A673 (cell line): ENCODE measurements at regions not wholly inside any gene's neighbourhood (a gene's known extent, or its start where the extent isn't known, plus 50 kb on each side); places are given as distances from the start of the nearest gene placed in this dataset.

Source experiments
- BruUV-seq: library from RNA; stranded (reverse); fragments of 400-500 nt; replicated peaks from 2 replicates; lab custom pipeline; 2021; lab: Mats Ljungman, UMichigan
- CTCF ChIA-PET: fragments of 300-600 bp; sonication (Branson Sonifier 250); formaldehyde crosslinking; loops from one replicate; lab custom pipeline; 2022; ENCODE audit warnings: antibody characterized with exemption; lab: Charles Lee
- POLR2A ChIA-PET: fragments of 300-600 bp; sonication (Branson Sonifier 250); formaldehyde crosslinking; loops from one replicate; lab custom pipeline; 2022; ENCODE audit warnings: antibody characterized with exemption; ENCODE audit not compliant: low non-redundant PET; lab: Charles Lee
- DNase-seq: peaks from one replicate; pipeline ENCODE4 v3.0.0-alpha.2; 2015; ENCODE audit warnings: low spot score
- H3K27ac ChIP-seq: fragments of 200-600 bp; sonication (generic); 2 replicates; pipeline ENCODE4 v1.5.1; 2016; ENCODE audit warnings: mixed run types, low read depth, mild to moderate bottlenecking, mixed read lengths, antibody characterized with exemption, low read length; ENCODE audit not compliant: poor library complexity, severe bottlenecking
- H3K27me3 ChIP-seq: fragments of 200-600 bp; sonication (generic); replicated peaks from 2 replicates; pipeline ENCODE4 v1.6.1; 2017; ENCODE audit warnings: mixed run types, low read depth, mild to moderate bottlenecking, mixed read lengths, antibody characterized with exemption, low read length; ENCODE audit not compliant: insufficient read depth, poor library complexity
- H3K36me3 ChIP-seq: fragments of 200-600 bp; sonication (generic); 2 replicates; pipeline ENCODE4 v1.6.1; 2016; ENCODE audit warnings: mixed run types, mild to moderate bottlenecking, mixed read lengths, antibody characterized with exemption, low read length; ENCODE audit not compliant: insufficient read depth, poor library complexity, severe bottlenecking
- H3K4me1 ChIP-seq: fragments of 200-600 bp; sonication (generic); 2 replicates; pipeline ENCODE4 v1.6.1; 2017; ENCODE audit warnings: mixed run types, mild to moderate bottlenecking, mixed read lengths, antibody characterized with exemption, low read length; ENCODE audit not compliant: insufficient read depth, poor library complexity, severe bottlenecking
- H3K4me3 ChIP-seq: fragments of 200-600 bp; sonication (generic); 2 replicates; pipeline ENCODE4 v1.5.1; 2016; ENCODE audit warnings: low read depth, mixed run types, mild to moderate bottlenecking, mixed read lengths, low read length; ENCODE audit not compliant: poor library complexity, severe bottlenecking
- H3K9me3 ChIP-seq: fragments of 200-600 bp; sonication (generic); 2 replicates; pipeline ENCODE4 v1.6.1; 2016; ENCODE audit warnings: mixed run types, low read depth, mild to moderate bottlenecking, mixed read lengths, antibody characterized with exemption, low read length; ENCODE audit not compliant: poor library complexity, severe bottlenecking
- EZH2 ChIP-seq: fragments of 200-600 bp; sonication (generic); IDR thresholded peaks from 2 replicates; pipeline ENCODE4 v1.6.1; 2017; ENCODE audit warnings: borderline replicate concordance, low read depth, mild to moderate bottlenecking, mixed read lengths, antibody characterized with exemption, low read length; ENCODE audit not compliant: poor library complexity, severe bottlenecking
- intact Hi-C: fragments of 100-400 bp; cut with micrococcal nuclease; formaldehyde crosslinking; loops from one replicate; pipeline ENCODE4 v1.10.0; 2022; ENCODE audit not compliant: unreplicated experiment
- TF ChIP-seq, protein P1 (sequence below): fragments of 300-800, 200-600 bp; sonication (generic); conservative IDR thresholded peaks from 2 replicates; pipeline ENCODE4 v1.5.1; 2017; ENCODE audit warnings: low read depth, mild to moderate bottlenecking, antibody characterized with exemption, low read length, moderate library complexity, mixed read lengths

- POLR2A ChIA-PET: no interaction called here
- no peaks in the 10 kb centered on the region for H3K4me1 ChIP-seq
- intact Hi-C loops: no loop called here
- no peak overlapping the region for H3K4me3 ChIP-seq
- CTCF ChIA-PET: no interaction called here
- no peaks in the 10 kb centered on the region for H3K36me3 ChIP-seq
- no peak overlapping the region for H3K27ac ChIP-seq
- no peaks in the 10 kb centered on the region for H3K9me3 ChIP-seq
- H3K27me3 ChIP-seq: no peaks in the 10 kb centered on the region
- BruUV-seq: no TSS peak
- TF ChIP-seq, protein P1, sequence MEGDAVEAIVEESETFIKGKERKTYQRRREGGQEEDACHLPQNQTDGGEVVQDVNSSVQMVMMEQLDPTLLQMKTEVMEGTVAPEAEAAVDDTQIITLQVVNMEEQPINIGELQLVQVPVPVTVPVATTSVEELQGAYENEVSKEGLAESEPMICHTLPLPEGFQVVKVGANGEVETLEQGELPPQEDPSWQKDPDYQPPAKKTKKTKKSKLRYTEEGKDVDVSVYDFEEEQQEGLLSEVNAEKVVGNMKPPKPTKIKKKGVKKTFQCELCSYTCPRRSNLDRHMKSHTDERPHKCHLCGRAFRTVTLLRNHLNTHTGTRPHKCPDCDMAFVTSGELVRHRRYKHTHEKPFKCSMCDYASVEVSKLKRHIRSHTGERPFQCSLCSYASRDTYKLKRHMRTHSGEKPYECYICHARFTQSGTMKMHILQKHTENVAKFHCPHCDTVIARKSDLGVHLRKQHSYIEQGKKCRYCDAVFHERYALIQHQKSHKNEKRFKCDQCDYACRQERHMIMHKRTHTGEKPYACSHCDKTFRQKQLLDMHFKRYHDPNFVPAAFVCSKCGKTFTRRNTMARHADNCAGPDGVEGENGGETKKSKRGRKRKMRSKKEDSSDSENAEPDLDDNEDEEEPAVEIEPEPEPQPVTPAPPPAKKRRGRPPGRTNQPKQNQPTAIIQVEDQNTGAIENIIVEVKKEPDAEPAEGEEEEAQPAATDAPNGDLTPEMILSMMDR: no peak
- TF ChIP-seq EZH2: no peak
- no peak for DNase-seq
Measured at GRCh38 chr16:63697736-63698135, 1424.1 kb downstream of the CDH11 start.

DNA sequence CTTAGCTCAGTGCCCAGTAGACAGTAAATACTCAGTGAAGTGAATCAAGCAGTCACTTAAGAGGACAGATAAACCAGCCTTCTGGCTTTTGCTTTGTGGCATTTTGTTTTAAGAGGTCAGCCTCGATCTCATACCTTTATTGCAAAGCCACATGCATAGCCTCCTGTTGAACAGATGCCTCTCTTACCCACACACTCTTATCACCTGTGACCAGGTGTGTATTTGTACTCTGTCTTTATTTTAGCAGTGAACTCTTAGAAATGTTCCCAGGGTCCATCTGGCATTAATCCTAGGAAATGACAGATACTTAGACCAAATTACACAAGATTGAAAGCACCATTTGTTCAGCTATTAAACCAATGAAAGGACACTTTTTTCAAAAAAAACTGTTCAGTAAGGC, 1426.5 kb downstream of the CDH11 start:
- BruUV-seq: no TSS peak
- ChIA-PET CTCF (no interaction called here), POLR2A (no interaction called here)
- intact Hi-C loops: no loop called here
- DNase-seq: no peak
- H3K27ac ChIP-seq: no peak overlapping the region
- no peaks in the 10 kb centered on the region for H3K4me1 ChIP-seq
- TF ChIP-seq, protein P1: no peak
- no peak for TF ChIP-seq EZH2
- no peak overlapping the region for H3K4me3 ChIP-seq
- no peaks in the 10 kb centered on the region for H3K27me3 ChIP-seq
- H3K9me3 ChIP-seq: no peaks in the 10 kb centered on the region
- H3K36me3 ChIP-seq: no peaks in the 10 kb centered on the region

DNA sequence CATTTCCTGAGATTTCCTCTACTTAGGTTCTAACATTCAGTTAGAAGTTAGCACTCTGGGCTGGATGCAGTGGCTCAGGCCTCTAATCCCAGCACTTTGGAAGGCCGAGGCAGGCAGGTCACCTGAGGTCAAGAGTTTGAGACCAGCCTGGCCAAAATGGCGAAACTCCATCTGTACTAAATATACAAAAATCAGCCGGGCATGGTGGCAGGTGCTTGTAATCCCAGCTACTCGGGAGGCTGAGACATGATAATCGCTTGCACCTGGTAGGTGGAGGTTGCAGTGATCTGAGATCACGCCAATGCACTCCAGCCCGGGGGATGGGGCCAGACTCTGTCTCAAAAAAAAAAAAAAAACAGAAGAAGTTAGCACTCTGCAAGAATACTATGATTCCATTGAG, 1430.9 kb downstream of the CDH11 start:
- no peak overlapping the region for H3K4me3 ChIP-seq
- CTCF ChIA-PET: no interaction called here
- H3K27ac ChIP-seq: no peak overlapping the region
- TF ChIP-seq EZH2: no peak
- TF ChIP-seq, protein P1: no peak
- no peak for DNase-seq
- POLR2A ChIA-PET: no interaction called here
- intact Hi-C loops: no loop called here
- H3K36me3 ChIP-seq: no peaks in the 10 kb centered on the region
- BruUV-seq: no TSS peak
- H3K27me3 ChIP-seq: no peaks in the 10 kb centered on the region
- no peaks in the 10 kb centered on the region for H3K9me3 ChIP-seq
- no peaks in the 10 kb centered on the region for H3K4me1 ChIP-seq
